ENCODE measurements at regions not wholly inside any gene's neighbourhood (a gene's known extent, or its start where the extent isn't known, plus 50 kb on each side); places are given as distances from the start of the nearest gene placed in this dataset.
"Not testable (repeated sequence)": the region's sequence is repeated elsewhere in the genome, so short reads cannot be mapped to it uniquely, and the experiment has no call there.

DNA sequence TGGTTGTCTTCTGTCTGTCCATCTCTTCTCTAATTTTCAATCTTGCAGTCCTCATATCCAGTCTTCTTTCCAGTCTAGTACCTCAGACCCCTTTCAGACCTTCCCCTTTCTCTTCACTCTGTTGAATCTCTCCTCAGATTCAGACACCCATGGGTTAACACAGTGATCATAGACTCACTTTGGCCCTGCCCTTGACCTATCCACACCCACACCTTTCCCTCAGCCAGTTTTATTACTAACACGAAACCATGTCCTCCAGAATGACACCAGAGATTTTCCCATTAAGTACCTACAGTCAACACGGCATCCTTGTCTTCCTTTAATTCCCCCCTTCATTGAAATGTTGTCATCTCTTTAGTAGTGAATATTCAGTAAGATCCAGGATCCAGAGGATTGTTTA is 74.5 kb upstream of the UBE2E2 start:
- intact Hi-C loops (cut with DNase I), result no loop called here
- ATAC-seq, result no peak

DNA sequence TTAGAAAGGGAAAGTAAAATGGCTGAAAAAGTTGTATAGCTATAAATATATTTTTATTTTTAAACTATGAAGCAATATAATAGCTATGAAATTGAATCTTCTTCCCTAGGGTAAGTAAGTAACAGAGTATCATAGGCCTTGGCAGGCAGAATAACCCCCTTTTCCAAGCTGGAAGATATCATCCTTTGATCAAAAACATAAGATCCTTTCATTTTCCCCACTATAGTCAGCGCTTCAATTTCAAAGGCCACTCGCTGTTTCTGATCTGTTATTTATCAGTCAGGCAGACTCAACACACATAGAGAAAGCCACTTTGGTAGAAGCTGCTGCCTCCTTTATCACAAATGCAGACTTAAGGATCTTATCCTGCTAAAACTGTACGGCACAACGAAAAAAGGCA is 74.0 kb upstream of the UBE2E2 start:
- ATAC-seq (no peak), DNase-seq (ENCODE audit: missing footprints) (no peak)
- intact Hi-C loops (cut with DNase I), result no loop called here

More for the DNA sequence above, 74.5 kb upstream of the UBE2E2 start:
- no peak for DNase-seq (ENCODE audit: missing footprints)

DNA sequence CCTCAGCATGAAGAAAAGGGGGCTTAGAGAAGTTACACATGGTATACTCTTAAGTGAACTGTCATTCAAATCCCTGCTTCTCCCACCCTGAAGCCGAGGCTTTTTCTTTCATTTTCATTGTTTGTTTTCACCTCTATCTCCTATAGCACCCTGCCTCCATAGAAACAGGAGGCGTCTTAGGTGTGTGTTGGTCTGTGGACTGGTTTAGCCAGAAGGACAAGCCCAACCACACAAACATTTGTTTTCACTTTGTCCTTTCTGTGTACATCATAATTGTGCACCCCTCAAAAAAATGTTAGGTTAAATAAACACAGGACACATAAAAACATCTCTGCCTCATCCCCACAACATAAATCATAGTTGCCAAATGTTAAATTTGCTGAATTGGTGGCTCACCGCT is 73.3 kb upstream of the UBE2E2 start:
- DNase-seq (ENCODE audit: missing footprints), result no peak
- no peak for ATAC-seq
- intact Hi-C loops (cut with DNase I), result no loop called here

DNA sequence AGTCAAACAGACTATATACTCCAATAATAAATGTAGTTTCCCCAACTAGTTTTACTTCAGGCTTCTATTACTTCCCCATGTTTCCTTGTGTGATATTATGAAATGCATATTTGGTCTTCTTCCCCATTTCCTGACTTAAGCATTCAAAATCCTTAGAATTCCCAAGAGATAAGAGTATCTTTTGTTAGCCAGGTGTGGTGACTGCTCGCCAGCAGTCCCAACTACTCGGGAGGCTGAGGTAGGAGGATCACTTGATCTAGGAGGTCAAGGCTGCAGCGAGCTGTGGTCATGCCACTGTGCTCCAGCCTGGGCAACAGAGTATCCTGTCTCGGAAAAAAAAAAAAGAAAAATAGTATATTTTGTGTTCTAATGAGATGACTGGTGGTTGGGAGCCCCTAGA is 72.7 kb upstream of the UBE2E2 start:
- ATAC-seq (no peak), DNase-seq (ENCODE audit: missing footprints) (no peak)
- intact Hi-C loops (cut with DNase I), result no loop called here

DNA sequence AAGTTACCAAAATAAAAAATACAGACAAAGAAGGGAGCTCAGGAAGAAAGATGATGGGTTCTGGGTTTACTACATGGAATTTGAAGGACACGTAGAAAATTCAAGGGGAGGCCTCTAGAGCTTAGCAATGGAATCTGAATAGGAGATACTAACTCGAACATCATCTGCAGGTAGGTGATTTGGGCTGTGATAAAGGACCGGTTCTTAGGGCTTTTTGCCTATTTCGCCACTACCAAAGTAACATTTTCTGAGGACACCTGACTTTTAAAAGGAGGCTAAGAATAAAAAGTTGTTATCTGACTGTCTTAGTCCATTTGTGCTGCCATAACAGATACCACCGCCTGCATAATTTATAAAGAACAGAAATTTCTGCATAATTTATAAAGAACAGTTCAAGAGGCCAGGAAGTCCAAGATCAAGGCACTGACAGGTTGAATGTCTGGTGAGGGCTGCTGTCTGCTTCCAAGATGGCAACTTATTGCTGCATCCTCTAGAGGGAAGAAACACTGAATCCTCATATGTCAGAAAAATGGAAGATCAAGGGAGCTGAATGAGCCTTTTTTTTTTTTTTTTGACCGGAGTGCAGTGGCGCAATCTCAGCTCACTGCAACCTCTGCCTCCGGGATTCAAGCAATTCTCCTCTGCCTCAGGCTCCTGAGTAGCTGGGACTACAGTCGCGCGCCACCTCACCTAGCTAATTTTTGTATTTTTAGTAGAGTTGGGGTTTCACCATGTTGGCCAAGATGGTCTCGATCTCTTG is 67.9 kb upstream of the UBE2E2 start:
- DNase-seq (ENCODE audit: missing footprints), result no peak
- intact Hi-C loops (cut with DNase I), result no loop called here
- no peak for ATAC-seq

DNA sequence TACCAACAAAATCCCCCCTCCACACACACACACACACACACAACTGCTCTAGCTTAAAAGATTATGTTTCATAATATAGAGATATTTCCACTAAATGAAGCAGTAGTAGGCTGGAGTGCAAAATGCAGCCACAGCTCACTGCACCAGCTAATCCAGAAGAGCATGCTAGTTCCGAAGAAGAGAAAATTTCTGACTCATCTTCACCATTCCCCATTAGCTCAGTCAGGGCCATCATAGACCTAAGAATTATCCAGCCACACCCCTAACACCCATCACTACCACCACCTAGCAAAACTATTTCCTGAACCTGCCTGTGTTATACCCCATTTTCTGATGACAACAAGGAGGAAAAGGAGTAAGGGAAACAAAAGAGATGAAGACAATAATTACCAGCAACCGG is 67.1 kb upstream of the UBE2E2 start:
- DNase-seq (ENCODE audit: missing footprints) (no peak), ATAC-seq (no peak)
- intact Hi-C loops (cut with DNase I), result no loop called here

DNA sequence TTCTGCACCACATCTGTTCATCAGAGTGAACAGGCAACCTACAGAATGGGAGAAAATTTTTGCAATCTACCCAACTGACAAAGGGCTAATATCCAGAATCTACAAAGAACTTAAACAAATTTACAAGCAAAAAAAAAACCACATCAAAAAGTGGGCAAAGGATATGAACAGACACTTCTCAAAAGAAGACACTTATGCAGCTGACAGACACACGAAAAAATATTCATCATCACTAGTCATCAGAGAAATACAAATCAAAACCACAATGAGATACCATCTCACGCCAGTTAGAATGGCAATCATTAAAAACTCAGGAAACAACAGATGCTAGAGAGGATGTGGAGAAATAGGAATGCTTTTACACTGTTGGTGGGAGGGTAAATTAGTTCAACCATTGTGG is 59.1 kb upstream of the UBE2E2 start:
- DNase-seq (ENCODE audit: missing footprints); ATAC-seq; intact Hi-C loops (cut with DNase I): not testable (repeated sequence)

DNA sequence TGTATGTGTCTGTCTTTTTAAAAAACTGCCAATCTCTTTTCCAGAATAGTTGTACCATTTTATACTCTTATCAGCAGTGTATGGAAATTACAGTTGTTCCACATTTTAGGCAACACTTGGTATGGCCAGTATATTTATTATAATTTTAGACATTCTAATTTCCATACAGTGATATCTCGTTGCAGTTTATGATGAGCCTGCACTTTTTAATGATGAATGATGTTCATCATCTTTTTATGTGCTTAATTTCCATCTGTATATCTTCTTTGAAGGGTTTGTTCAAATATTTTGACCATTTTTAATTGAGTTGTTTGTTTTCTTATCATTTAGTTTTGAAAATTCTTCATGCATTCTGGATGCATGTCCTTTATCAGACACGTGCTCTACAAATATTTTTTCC is 57.0 kb upstream of the UBE2E2 start:
- intact Hi-C loops (cut with DNase I), result no loop called here
- ATAC-seq (no peak), DNase-seq (ENCODE audit: missing footprints) (no peak)

DNA sequence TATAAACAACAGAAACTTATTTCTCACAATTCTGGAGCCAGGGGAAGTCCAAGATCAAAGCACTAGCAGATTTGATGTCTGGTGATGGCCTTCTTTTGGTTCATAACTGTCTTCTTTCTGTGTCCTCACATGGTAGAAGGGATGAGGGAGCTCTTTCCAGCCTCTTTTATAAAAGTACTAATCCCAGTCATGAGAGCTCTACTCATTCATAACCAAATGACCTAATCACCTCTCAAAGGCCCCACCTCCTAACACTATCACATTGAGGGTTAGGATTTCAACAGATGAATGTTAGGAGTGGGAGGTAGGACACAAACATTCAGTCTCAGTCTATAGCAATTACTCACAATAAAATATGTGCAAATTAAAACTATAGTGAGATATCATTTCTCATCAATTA is 50.1 kb upstream of the UBE2E2 start:
- ATAC-seq, result no peak
- no peak for DNase-seq (ENCODE audit: missing footprints)
- intact Hi-C loops (cut with DNase I), result no loop called here
